ENCODE measurements at regions not wholly inside any gene's neighbourhood (a gene's known extent, or its start where the extent isn't known, plus 50 kb on each side); places are given as distances from the start of the nearest gene placed in this dataset.

GRCh38 chr20:60064554-60065196 is 106.5 kb downstream of the CDH26 start:
- no peak overlapping the region for H3K4me3 ChIP-seq (ENCODE audit: low read depth, low read length)
- peaks cover 2% of the 10 kb centered on the region for H3K27me3 ChIP-seq (ENCODE audit: insufficient read depth, low read depth, severe bottlenecking)
- no peak for TF ChIP-seq CTCF (IDR thresholded peaks at IDR 0.05; ENCODE audit: low read depth, low read length)
- H3K27ac ChIP-seq, result no peak overlapping the region
- DNase-seq, result no peak
- no peaks in the 10 kb centered on the region for H3K36me3 ChIP-seq
- H3K9me3 ChIP-seq (ENCODE audit: severe bottlenecking), result no peaks in the 10 kb centered on the region

GRCh38 chr20:60065741-60066437 is 107.7 kb downstream of the CDH26 start:
- no peak for TF ChIP-seq CTCF (IDR thresholded peaks at IDR 0.05; ENCODE audit: low read depth, low read length)
- H3K36me3 ChIP-seq, result no peaks in the 10 kb centered on the region

GRCh38 chr20:60066438-60066823 is 108.2 kb downstream of the CDH26 start:
- no peaks in the 10 kb centered on the region for H3K36me3 ChIP-seq
- DNase-seq, result no peak
- H3K27me3 ChIP-seq (ENCODE audit: insufficient read depth, low read depth, severe bottlenecking), result peaks cover 2% of the 10 kb centered on the region
- TF ChIP-seq CTCF (IDR thresholded peaks at IDR 0.05; ENCODE audit: low read depth, low read length), result no peak
- H3K4me3 ChIP-seq (ENCODE audit: low read depth, low read length), result no peak overlapping the region
- no peaks in the 10 kb centered on the region for H3K9me3 ChIP-seq (ENCODE audit: severe bottlenecking)
- H3K27ac ChIP-seq, result no peak overlapping the region

More at GRCh38 chr20:60065741-60066437, 107.7 kb downstream of the CDH26 start:
- DNase-seq, result no peak
- H3K27me3 ChIP-seq (ENCODE audit: insufficient read depth, low read depth, severe bottlenecking), result peaks cover 2% of the 10 kb centered on the region
- H3K9me3 ChIP-seq (ENCODE audit: severe bottlenecking), result no peaks in the 10 kb centered on the region
- H3K4me3 ChIP-seq (ENCODE audit: low read depth, low read length), result no peak overlapping the region
- H3K27ac ChIP-seq, result no peak overlapping the region

GRCh38 chr20:60068509-60068908 is 110.3 kb downstream of the CDH26 start:
- Histone ChIP-seq H3K36me3 (no peaks in the 10 kb centered on the region), H3K27ac (no peak overlapping the region), H3K4me3 (ENCODE audit: low read depth, low read length) (no peak overlapping the region), H3K9me3 (ENCODE audit: severe bottlenecking) (no peaks in the 10 kb centered on the region), H3K27me3 (ENCODE audit: insufficient read depth, low read depth, severe bottlenecking) (no peaks in the 10 kb centered on the region)
- no peak for DNase-seq
- no peak for TF ChIP-seq CTCF (IDR thresholded peaks at IDR 0.05; ENCODE audit: low read depth, low read length)

GRCh38 chr20:60069656-60070055 is 111.4 kb downstream of the CDH26 start:
- H3K36me3 ChIP-seq, result no peaks in the 10 kb centered on the region
- H3K27ac ChIP-seq, result no peak overlapping the region
- H3K27me3 ChIP-seq (ENCODE audit: insufficient read depth, low read depth, severe bottlenecking), result no peaks in the 10 kb centered on the region
- H3K9me3 ChIP-seq (ENCODE audit: severe bottlenecking), result no peaks in the 10 kb centered on the region
- H3K4me3 ChIP-seq (ENCODE audit: low read depth, low read length), result no peak overlapping the region
- no peak for TF ChIP-seq CTCF (IDR thresholded peaks at IDR 0.05; ENCODE audit: low read depth, low read length)
- DNase-seq, result no peak

Data from WERI-Rb-1 (cell line).